Osteocyte (in vitro differentiated cells): ENCODE measurements at regions not wholly inside any gene's neighbourhood (a gene's known extent, or its start where the extent isn't known, plus 50 kb on each side); places are given as distances from the start of the nearest gene placed in this dataset.

Experiments used
- DNase-seq: peaks from one replicate; pipeline ENCODE4 v3.0.0; 2021; ENCODE audit warnings: mixed read lengths; ENCODE audit not compliant: unreplicated experiment; ENCODE audit errors: extremely low spot score
- H3K27ac Mint-ChIP-seq: one replicate; pipeline ENCODE4 v1.8.0; 2021; ENCODE audit warnings: mild to moderate bottlenecking, mixed read lengths; ENCODE audit not compliant: unreplicated experiment
- H3K27me3 Mint-ChIP-seq: one replicate; pipeline ENCODE4 v1.8.0; 2021; ENCODE audit warnings: mixed read lengths; ENCODE audit not compliant: unreplicated experiment
- H3K36me3 Mint-ChIP-seq: one replicate; pipeline ENCODE4 v1.8.0; 2021; ENCODE audit warnings: mixed read lengths; ENCODE audit not compliant: unreplicated experiment
- H3K4me1 Mint-ChIP-seq: one replicate; pipeline ENCODE4 v1.8.0; 2021; ENCODE audit warnings: mixed read lengths; ENCODE audit not compliant: unreplicated experiment
- H3K4me3 Mint-ChIP-seq: one replicate; pipeline ENCODE4 v1.8.0; 2021; ENCODE audit warnings: mild to moderate bottlenecking, moderate library complexity, mixed read lengths; ENCODE audit not compliant: unreplicated experiment
- H3K9me3 Mint-ChIP-seq: one replicate; pipeline ENCODE4 v1.8.0; 2021; ENCODE audit warnings: mixed read lengths; ENCODE audit not compliant: unreplicated experiment
- CTCF ChIP-seq: fragments of 200-600 bp; sonication (generic); IDR thresholded peaks from 2 replicates; pipeline ENCODE4 v1.5.0; 2021; ENCODE audit warnings: antibody characterized with exemption, mild to moderate bottlenecking, moderate library complexity

- no peak for DNase-seq
- H3K4me1 Mint-ChIP-seq = no peaks in the 10 kb centered on the region
- peaks cover 6% of the 10 kb centered on the region for H3K9me3 Mint-ChIP-seq
- H3K27ac Mint-ChIP-seq = no peak overlapping the region
- TF ChIP-seq CTCF = no peak
- peaks cover 17% of the 10 kb centered on the region for H3K27me3 Mint-ChIP-seq
- H3K36me3 Mint-ChIP-seq = no peaks in the 10 kb centered on the region
- no peak overlapping the region for H3K4me3 Mint-ChIP-seq
These were observed 127.0 kb upstream of the MAN1A1 start for GRCh38 chr6:119476554-119476953.

- DNase-seq = no peak
- TF ChIP-seq CTCF = no peak
- H3K9me3 Mint-ChIP-seq = peaks cover 6% of the 10 kb centered on the region
- H3K36me3 Mint-ChIP-seq = no peaks in the 10 kb centered on the region
- H3K27ac Mint-ChIP-seq = no peak overlapping the region
- no peaks in the 10 kb centered on the region for H3K4me1 Mint-ChIP-seq
- H3K27me3 Mint-ChIP-seq = peaks cover 17% of the 10 kb centered on the region
- H3K4me3 Mint-ChIP-seq = no peak overlapping the region
These were observed 126.5 kb upstream of the MAN1A1 start for GRCh38 chr6:119476024-119476423.

- Mint-ChIP-seq H3K9me3 (peaks cover 6% of the 10 kb centered on the region), H3K36me3 (no peaks in the 10 kb centered on the region), H3K4me1 (peaks cover 2% of the 10 kb centered on the region), H3K27ac (no peak overlapping the region), H3K4me3 (no peak overlapping the region), H3K27me3 (peaks cover 12% of the 10 kb centered on the region)
- DNase-seq = no peak
- TF ChIP-seq CTCF = no peak
These were observed 121.5 kb upstream of the MAN1A1 start for GRCh38 chr6:119470893-119471542.

GRCh38 chr6:119467488-119468081 lies 118.0 kb upstream of the MAN1A1 start:
- peaks cover 2% of the 10 kb centered on the region for H3K4me1 Mint-ChIP-seq
- H3K4me3 Mint-ChIP-seq = no peak overlapping the region
- peaks cover 2% of the 10 kb centered on the region for H3K9me3 Mint-ChIP-seq
- no peak for TF ChIP-seq CTCF
- no peaks in the 10 kb centered on the region for H3K36me3 Mint-ChIP-seq
- H3K27ac Mint-ChIP-seq = no peak overlapping the region
- DNase-seq = no peak
- peaks cover 2% of the 10 kb centered on the region for H3K27me3 Mint-ChIP-seq

GRCh38 chr6:119466226-119466625 lies 116.7 kb upstream of the MAN1A1 start:
- no peaks in the 10 kb centered on the region for H3K9me3 Mint-ChIP-seq
- no peak overlapping the region for H3K4me3 Mint-ChIP-seq
- TF ChIP-seq CTCF = no peak
- peaks cover 2% of the 10 kb centered on the region for H3K27me3 Mint-ChIP-seq
- no peak overlapping the region for H3K27ac Mint-ChIP-seq
- H3K4me1 Mint-ChIP-seq = peaks cover 2% of the 10 kb centered on the region
- H3K36me3 Mint-ChIP-seq = no peaks in the 10 kb centered on the region
- DNase-seq = no peak
